Neural cell (in vitro differentiated cells): ENCODE measurements at regions not wholly inside any gene's neighbourhood (a gene's known extent, or its start where the extent isn't known, plus 50 kb on each side); places are given as distances from the start of the nearest gene placed in this dataset.

Source experiments
- EZH2 ChIP-seq: fragments of 200-600, 300-800 bp; shearing (Covaris generic), sonication (generic); IDR thresholded peaks from 2 replicates; pipeline ENCODE4 v1.6.1; 2014; ENCODE audit warnings: antibody characterized with exemption, low read length, borderline replicate concordance, mild to moderate bottlenecking; ENCODE audit not compliant: insufficient read depth, poor library complexity, severe bottlenecking
- POLR2AphosphoS5 ChIP-seq: IDR thresholded peaks from 2 replicates; pipeline ENCODE4 v1.6.1; 2012
- TF ChIP-seq, protein P1 (sequence below): fragments of 450-650 bp; IDR thresholded peaks from 2 replicates; pipeline ENCODE4 v1.5.1; 2014; ENCODE audit warnings: antibody characterized with exemption, mild to moderate bottlenecking, moderate library complexity; ENCODE audit not compliant: poor library complexity, severe bottlenecking

DNA sequence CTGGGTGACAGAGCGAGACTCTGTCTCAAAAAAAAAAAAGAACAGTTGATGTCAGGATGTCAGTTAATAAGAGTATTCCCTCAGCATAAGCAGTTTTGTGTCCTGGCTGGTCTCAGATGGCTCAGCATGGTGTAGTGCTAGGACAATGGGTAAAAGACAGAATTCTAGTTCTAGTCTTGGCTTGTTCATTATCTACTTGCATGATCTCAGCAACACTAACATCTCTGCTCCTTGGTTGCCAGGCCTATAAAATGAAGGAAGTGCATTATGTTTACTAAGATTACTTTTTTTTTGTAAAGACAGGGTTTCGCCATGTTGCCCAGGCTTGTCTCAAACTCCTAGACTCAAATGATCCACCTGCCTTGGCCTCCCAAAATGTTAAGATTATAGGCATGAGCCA, 84.3 kb upstream of the SP8 start:
- TF ChIP-seq, protein P1, sequence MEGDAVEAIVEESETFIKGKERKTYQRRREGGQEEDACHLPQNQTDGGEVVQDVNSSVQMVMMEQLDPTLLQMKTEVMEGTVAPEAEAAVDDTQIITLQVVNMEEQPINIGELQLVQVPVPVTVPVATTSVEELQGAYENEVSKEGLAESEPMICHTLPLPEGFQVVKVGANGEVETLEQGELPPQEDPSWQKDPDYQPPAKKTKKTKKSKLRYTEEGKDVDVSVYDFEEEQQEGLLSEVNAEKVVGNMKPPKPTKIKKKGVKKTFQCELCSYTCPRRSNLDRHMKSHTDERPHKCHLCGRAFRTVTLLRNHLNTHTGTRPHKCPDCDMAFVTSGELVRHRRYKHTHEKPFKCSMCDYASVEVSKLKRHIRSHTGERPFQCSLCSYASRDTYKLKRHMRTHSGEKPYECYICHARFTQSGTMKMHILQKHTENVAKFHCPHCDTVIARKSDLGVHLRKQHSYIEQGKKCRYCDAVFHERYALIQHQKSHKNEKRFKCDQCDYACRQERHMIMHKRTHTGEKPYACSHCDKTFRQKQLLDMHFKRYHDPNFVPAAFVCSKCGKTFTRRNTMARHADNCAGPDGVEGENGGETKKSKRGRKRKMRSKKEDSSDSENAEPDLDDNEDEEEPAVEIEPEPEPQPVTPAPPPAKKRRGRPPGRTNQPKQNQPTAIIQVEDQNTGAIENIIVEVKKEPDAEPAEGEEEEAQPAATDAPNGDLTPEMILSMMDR, result no peak
- TF ChIP-seq EZH2 (no peak), POLR2AphosphoS5 (no peak)
